PC-9 (cell line): ENCODE measurements at regions not wholly inside any gene's neighbourhood (a gene's known extent, or its start where the extent isn't known, plus 50 kb on each side); places are given as distances from the start of the nearest gene placed in this dataset.

Experiments used
- BruUV-seq: library from RNA; stranded (reverse); fragments of 400-500 nt; replicated peaks from 2 replicates; lab custom pipeline; 2021; lab: Mats Ljungman, UMichigan
- CTCF ChIA-PET: fragments of 300-600 bp; sonication (Branson Sonifier 250); formaldehyde crosslinking; loops from one replicate; lab custom pipeline; 2022; ENCODE audit warnings: antibody characterized with exemption; lab: Charles Lee
- POLR2A ChIA-PET: fragments of 300-600 bp; sonication (Branson Sonifier 250); formaldehyde crosslinking; loops from one replicate; lab custom pipeline; 2022; ENCODE audit warnings: antibody characterized with exemption; ENCODE audit not compliant: unreplicated experiment; lab: Charles Lee
- DNase-seq, 2 experiments: peaks; one replicate each; pipeline versions ENCODE4 v3.0.0 to v3.0.0-alpha.2; 2015 to 2022; ENCODE audit warnings: mixed read lengths in 1 of 2
- H2AFZ ChIP-seq: fragments of 200-600 bp; sonication (generic); 2 replicates; pipeline ENCODE4 v1.8.1; 2017; ENCODE audit warnings: antibody characterized with exemption
- H3F3A ChIP-seq: fragments of 200-600 bp; sonication (generic); 2 replicates; pipeline ENCODE4 v1.8.1; 2017; ENCODE audit warnings: antibody characterized with exemption, mild to moderate bottlenecking, low read depth; ENCODE audit not compliant: insufficient read depth
- H3K27ac ChIP-seq: fragments of 200-600 bp; sonication (generic); 2 replicates; pipeline ENCODE4 v1.6.1; 2016; ENCODE audit warnings: mixed run types
- H3K27me3 ChIP-seq: fragments of 200-600 bp; sonication (generic); 2 replicates; pipeline ENCODE4 v1.6.1; 2016; ENCODE audit warnings: low read depth, mixed run types; ENCODE audit not compliant: insufficient read depth
- H3K36me3 ChIP-seq: fragments of 200-600 bp; sonication (generic); 2 replicates; pipeline ENCODE4 v1.6.1; 2016; ENCODE audit warnings: low read depth, mixed run types
- H3K4me1 ChIP-seq: fragments of 200-600 bp; sonication (generic); replicated peaks from 2 replicates; pipeline ENCODE4 v1.6.1; 2016; ENCODE audit warnings: mixed run types; ENCODE audit not compliant: insufficient read depth
- H3K4me2 ChIP-seq: fragments of 200-600 bp; sonication (generic); 2 replicates; pipeline ENCODE4 v1.6.1; 2017; ENCODE audit warnings: mixed run types
- H3K4me3 ChIP-seq: fragments of 200-600 bp; sonication (generic); 2 replicates; pipeline ENCODE4 v1.6.1; 2016; ENCODE audit warnings: mixed run types
- H3K79me2 ChIP-seq: fragments of 200-600 bp; sonication (generic); 2 replicates; pipeline ENCODE4 v1.6.1; 2017; ENCODE audit warnings: low read depth, mixed run types
- H3K9me2 ChIP-seq: fragments of 200-600 bp; sonication (generic); 2 replicates; pipeline ENCODE4 v1.8.1; 2017; ENCODE audit warnings: mild to moderate bottlenecking; ENCODE audit not compliant: insufficient read depth
- H3K9me3 ChIP-seq: fragments of 200-600 bp; sonication (generic); 2 replicates; pipeline ENCODE4 v1.8.1; 2016; ENCODE audit warnings: low read depth; ENCODE audit not compliant: insufficient read depth
- H4K20me1 ChIP-seq: fragments of 200-600 bp; sonication (generic); 2 replicates; pipeline ENCODE4 v1.8.1; 2017; ENCODE audit not compliant: insufficient read depth
- CTCF ChIP-seq: fragments of 200-600 bp; sonication (generic); conservative IDR thresholded peaks from 2 replicates; pipeline ENCODE4 v1.6.1; 2017; ENCODE audit warnings: mixed run types, antibody characterized with exemption, mild to moderate bottlenecking, moderate library complexity
- EZH2 ChIP-seq: fragments of 200-600 bp; sonication (generic); IDR thresholded peaks from 2 replicates; pipeline ENCODE4 v1.8.0; 2017; ENCODE audit warnings: antibody characterized with exemption, low read depth
- intact Hi-C: fragments of 100-400 bp; cut with micrococcal nuclease; formaldehyde crosslinking; loops from one replicate; pipeline ENCODE4 v1.10.0; 2022; ENCODE audit not compliant: unreplicated experiment

- no peaks in the 10 kb centered on the region for H3K9me2 ChIP-seq
- H3K79me2 ChIP-seq: no peaks in the 10 kb centered on the region
- TF ChIP-seq EZH2 (no peak), CTCF (no peak)
- H3K4me1 ChIP-seq: no peaks in the 10 kb centered on the region
- CTCF ChIA-PET: no interaction called here
- no peak overlapping the region for H2AFZ ChIP-seq
- BruUV-seq: no TSS peak
- H3K4me3 ChIP-seq: no peak overlapping the region
- no peak overlapping the region for H3K27ac ChIP-seq
- intact Hi-C loops: no loop called here
- peaks cover 35% of the 10 kb centered on the region for H3K27me3 ChIP-seq
- no peak for DNase-seq
- no peaks in the 10 kb centered on the region for H3K9me3 ChIP-seq
- POLR2A ChIA-PET: no interaction called here
- H4K20me1 ChIP-seq: no peaks in the 10 kb centered on the region
- no peak overlapping the region for H3K4me2 ChIP-seq
- H3F3A ChIP-seq: no peaks in the 10 kb centered on the region
- H3K36me3 ChIP-seq: no peaks in the 10 kb centered on the region
These were observed 242.7 kb downstream of the HAPSTR1 start for GRCh38 chr16:9334103-9334502.

GRCh38 chr16:9337308-9338032 is 246.0 kb downstream of the HAPSTR1 start:
- no TSS peak for BruUV-seq
- Histone ChIP-seq H3K9me2 (no peaks in the 10 kb centered on the region), H4K20me1 (no peaks in the 10 kb centered on the region), H3K36me3 (no peaks in the 10 kb centered on the region), H3K9me3 (no peaks in the 10 kb centered on the region), H3K4me2 (no peak overlapping the region), H3K4me1 (no peaks in the 10 kb centered on the region), H3K27me3 (peaks cover 39% of the 10 kb centered on the region), H3K79me2 (no peaks in the 10 kb centered on the region), H3K27ac (no peak overlapping the region), H2AFZ (no peak overlapping the region), H3F3A (no peaks in the 10 kb centered on the region), H3K4me3 (no peak overlapping the region)
- DNase-seq: no peak
- ChIA-PET POLR2A (no interaction called here), CTCF (no interaction called here)
- TF ChIP-seq CTCF (no peak), EZH2 (no peak)
- intact Hi-C loops: no loop called here

DNA sequence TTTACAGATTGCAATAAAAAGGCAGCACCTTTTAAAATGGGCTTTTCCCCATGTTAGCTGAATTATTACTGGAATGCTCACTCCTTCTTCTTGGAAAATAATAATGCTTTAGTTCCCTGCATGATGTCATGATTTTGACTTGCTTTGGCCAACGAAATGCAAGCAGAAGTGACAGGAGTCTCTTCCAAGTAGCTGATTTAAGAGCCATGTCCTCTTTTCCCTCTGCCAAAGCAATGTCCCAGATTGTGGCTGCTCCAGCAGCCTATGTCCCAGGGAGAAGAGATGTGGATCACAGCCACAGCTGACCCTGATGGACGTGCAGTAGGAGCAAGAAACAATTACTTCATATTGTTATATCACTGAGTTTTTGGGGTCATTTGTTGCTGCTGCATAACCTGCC is 246.6 kb downstream of the HAPSTR1 start:
- intact Hi-C loops: no loop called here
- POLR2A ChIA-PET: no interaction called here

More for the DNA sequence above, 246.6 kb downstream of the HAPSTR1 start:
- DNase-seq: no peak
- Histone ChIP-seq H3F3A (no peaks in the 10 kb centered on the region), H4K20me1 (no peaks in the 10 kb centered on the region), H3K79me2 (no peaks in the 10 kb centered on the region), H3K4me1 (no peaks in the 10 kb centered on the region), H3K4me2 (no peak overlapping the region), H3K4me3 (no peak overlapping the region), H2AFZ (no peak overlapping the region), H3K27me3 (peaks cover 40% of the 10 kb centered on the region), H3K9me3 (no peaks in the 10 kb centered on the region), H3K36me3 (no peaks in the 10 kb centered on the region), H3K27ac (no peak overlapping the region), H3K9me2 (no peaks in the 10 kb centered on the region)
- CTCF ChIA-PET: no interaction called here
- no TSS peak for BruUV-seq
- TF ChIP-seq CTCF: no peak
- TF ChIP-seq EZH2: no peak
